ENCODE measurements at regions not wholly inside any gene's neighbourhood (a gene's known extent, or its start where the extent isn't known, plus 50 kb on each side); places are given as distances from the start of the nearest gene placed in this dataset.

- in situ Hi-C loops (cut with HindIII; ENCODE audit: low pct_ligation_motif_present, low pct_unique_long_range_greater_than_20kb, low sequenced_read_pairs), result no loop called here
- DNase-seq, result no peak
These were observed 165.5 kb downstream of the RPS24 start for GRCh38 chr10:78199005-78199725.

- no peak for DNase-seq
- in situ Hi-C loops (cut with HindIII; ENCODE audit: low pct_ligation_motif_present, low pct_unique_long_range_greater_than_20kb, low sequenced_read_pairs), result no loop called here
These were observed 166.1 kb downstream of the RPS24 start for GRCh38 chr10:78199759-78200158.

- DNase-seq, result no peak
- in situ Hi-C loops (cut with HindIII; ENCODE audit: low pct_ligation_motif_present, low pct_unique_long_range_greater_than_20kb, low sequenced_read_pairs), result no loop called here
These were observed 167.0 kb downstream of the RPS24 start for GRCh38 chr10:78200686-78201085.

- in situ Hi-C loops (cut with HindIII; ENCODE audit: low pct_ligation_motif_present, low pct_unique_long_range_greater_than_20kb, low sequenced_read_pairs), result no loop called here
- DNase-seq, result no peak
These were observed 168.7 kb downstream of the RPS24 start for GRCh38 chr10:78202386-78202785.

GRCh38 chr10:78203915-78204818 is 170.5 kb downstream of the RPS24 start:
- no peak for DNase-seq
- in situ Hi-C loops (cut with HindIII; ENCODE audit: low pct_ligation_motif_present, low pct_unique_long_range_greater_than_20kb, low sequenced_read_pairs), result no loop called here

GRCh38 chr10:78205457-78206016 is 171.9 kb downstream of the RPS24 start:
- in situ Hi-C loops (cut with HindIII; ENCODE audit: low pct_ligation_motif_present, low pct_unique_long_range_greater_than_20kb, low sequenced_read_pairs), result no loop called here
- no peak for DNase-seq

- no peak for DNase-seq
- in situ Hi-C loops (cut with HindIII; ENCODE audit: low pct_ligation_motif_present, low pct_unique_long_range_greater_than_20kb, low sequenced_read_pairs), result no loop called here
These were observed 173.6 kb downstream of the RPS24 start for GRCh38 chr10:78207216-78207615.

- in situ Hi-C loops (cut with HindIII; ENCODE audit: low pct_ligation_motif_present, low pct_unique_long_range_greater_than_20kb, low sequenced_read_pairs), result no loop called here
- DNase-seq, result no peak
These were observed 174.1 kb downstream of the RPS24 start for GRCh38 chr10:78207776-78208175.

GRCh38 chr10:78209970-78210369 is 176.3 kb downstream of the RPS24 start:
- no peak for DNase-seq
- in situ Hi-C loops (cut with HindIII; ENCODE audit: low pct_ligation_motif_present, low pct_unique_long_range_greater_than_20kb, low sequenced_read_pairs), result no loop called here

- in situ Hi-C loops (cut with HindIII; ENCODE audit: low pct_ligation_motif_present, low pct_unique_long_range_greater_than_20kb, low sequenced_read_pairs), result no loop called here
- DNase-seq, result no peak
These were observed 176.9 kb downstream of the RPS24 start for GRCh38 chr10:78210548-78210947.

- in situ Hi-C loops (cut with HindIII; ENCODE audit: low pct_ligation_motif_present, low pct_unique_long_range_greater_than_20kb, low sequenced_read_pairs), result no loop called here
- DNase-seq, result no peak
These were observed 177.3 kb downstream of the RPS24 start for GRCh38 chr10:78210976-78211375.

- DNase-seq, result peak; percentile 48
- in situ Hi-C loops (cut with HindIII; ENCODE audit: low pct_ligation_motif_present, low pct_unique_long_range_greater_than_20kb, low sequenced_read_pairs), result no loop called here
These were observed 177.9 kb downstream of the RPS24 start for GRCh38 chr10:78211561-78212051.

- DNase-seq, result no peak
These were observed 178.6 kb downstream of the RPS24 start for GRCh38 chr10:78212060-78212785.

GRCh38 chr10:78212786-78213175 is 179.1 kb downstream of the RPS24 start:
- no peak for DNase-seq
- in situ Hi-C loops (cut with HindIII; ENCODE audit: low pct_ligation_motif_present, low pct_unique_long_range_greater_than_20kb, low sequenced_read_pairs), result no loop called here

More at GRCh38 chr10:78212060-78212785, 178.6 kb downstream of the RPS24 start:
- in situ Hi-C loops (cut with HindIII; ENCODE audit: low pct_ligation_motif_present, low pct_unique_long_range_greater_than_20kb, low sequenced_read_pairs), result no loop called here

GRCh38 chr10:78214955-78215354 is 181.3 kb downstream of the RPS24 start:
- in situ Hi-C loops (cut with HindIII; ENCODE audit: low pct_ligation_motif_present, low pct_unique_long_range_greater_than_20kb, low sequenced_read_pairs), result no loop called here
- DNase-seq, result no peak

- in situ Hi-C loops (cut with HindIII; ENCODE audit: low pct_ligation_motif_present, low pct_unique_long_range_greater_than_20kb, low sequenced_read_pairs), result no loop called here
- DNase-seq, result no peak
These were observed 182.0 kb downstream of the RPS24 start for GRCh38 chr10:78215645-78216044.

GRCh38 chr10:78217336-78217735 is 183.7 kb downstream of the RPS24 start:
- in situ Hi-C loops (cut with HindIII; ENCODE audit: low pct_ligation_motif_present, low pct_unique_long_range_greater_than_20kb, low sequenced_read_pairs), result no loop called here
- DNase-seq, result no peak

GRCh38 chr10:78218798-78219490 is 185.3 kb downstream of the RPS24 start:
- in situ Hi-C loops (cut with HindIII; ENCODE audit: low pct_ligation_motif_present, low pct_unique_long_range_greater_than_20kb, low sequenced_read_pairs), result no loop called here
- no peak for DNase-seq
